ENCODE measurements at regions not wholly inside any gene's neighbourhood (a gene's known extent, or its start where the extent isn't known, plus 50 kb on each side); places are given as distances from the start of the nearest gene placed in this dataset.

- TF ChIP-seq CTCF (IDR thresholded peaks at IDR 0.05; ENCODE audit: unreplicated experiment): peak; percentile 8
- peaks cover 3% of the 10 kb centered on the region for H3K36me3 Mint-ChIP-seq (ENCODE audit: insufficient read depth)
- DNase-seq (ENCODE audit: low spot score, unreplicated experiment): no peak
- peaks cover 12% of the 10 kb centered on the region for H3K4me1 Mint-ChIP-seq (ENCODE audit: low read depth)
- peak overlapping the region; percentile 3 for H3K27ac Mint-ChIP-seq
- no peak overlapping the region for H3K4me3 Mint-ChIP-seq (ENCODE audit: low read depth)
- H3K27me3 Mint-ChIP-seq: no peaks in the 10 kb centered on the region
- H3K9me3 Mint-ChIP-seq (ENCODE audit: low read depth): peaks cover 10% of the 10 kb centered on the region
These were observed 108.5 kb upstream of the SOX5 start for GRCh38 chr12:24057920-24058476.

- H3K9me3 Mint-ChIP-seq (ENCODE audit: low read depth): peaks cover 10% of the 10 kb centered on the region
- H3K27ac Mint-ChIP-seq: no peak overlapping the region
- DNase-seq (ENCODE audit: low spot score, unreplicated experiment): no peak
- H3K4me1 Mint-ChIP-seq (ENCODE audit: low read depth): peaks cover 12% of the 10 kb centered on the region
- peaks cover 3% of the 10 kb centered on the region for H3K36me3 Mint-ChIP-seq (ENCODE audit: insufficient read depth)
- no peaks in the 10 kb centered on the region for H3K27me3 Mint-ChIP-seq
- no peak overlapping the region for H3K4me3 Mint-ChIP-seq (ENCODE audit: low read depth)
- no peak for TF ChIP-seq CTCF (IDR thresholded peaks at IDR 0.05; ENCODE audit: unreplicated experiment)
These were observed 106.3 kb upstream of the SOX5 start for GRCh38 chr12:24055747-24056146.

- peaks cover 12% of the 10 kb centered on the region for H3K4me1 Mint-ChIP-seq (ENCODE audit: low read depth)
- no peak for DNase-seq (ENCODE audit: low spot score, unreplicated experiment)
- H3K27ac Mint-ChIP-seq: no peak overlapping the region
- H3K9me3 Mint-ChIP-seq (ENCODE audit: low read depth): peaks cover 10% of the 10 kb centered on the region
- H3K4me3 Mint-ChIP-seq (ENCODE audit: low read depth): no peak overlapping the region
- no peaks in the 10 kb centered on the region for H3K27me3 Mint-ChIP-seq
- TF ChIP-seq CTCF (IDR thresholded peaks at IDR 0.05; ENCODE audit: unreplicated experiment): no peak
- peaks cover 3% of the 10 kb centered on the region for H3K36me3 Mint-ChIP-seq (ENCODE audit: insufficient read depth)
These were observed 104.9 kb upstream of the SOX5 start for GRCh38 chr12:24054416-24054815.

GRCh38 chr12:24049728-24050127 lies 100.3 kb upstream of the SOX5 start:
- H3K4me3 Mint-ChIP-seq (ENCODE audit: low read depth): no peak overlapping the region
- no peak for DNase-seq (ENCODE audit: low spot score, unreplicated experiment)
- TF ChIP-seq CTCF (IDR thresholded peaks at IDR 0.05; ENCODE audit: unreplicated experiment): no peak
- H3K9me3 Mint-ChIP-seq (ENCODE audit: low read depth): peaks cover 17% of the 10 kb centered on the region
- H3K27me3 Mint-ChIP-seq: no peaks in the 10 kb centered on the region
- H3K4me1 Mint-ChIP-seq (ENCODE audit: low read depth): no peaks in the 10 kb centered on the region
- no peak overlapping the region for H3K27ac Mint-ChIP-seq
- peaks cover 2% of the 10 kb centered on the region for H3K36me3 Mint-ChIP-seq (ENCODE audit: insufficient read depth)

GRCh38 chr12:24049101-24049500 lies 99.6 kb upstream of the SOX5 start:
- Mint-ChIP-seq H3K4me3 (ENCODE audit: low read depth) (no peak overlapping the region), H3K9me3 (ENCODE audit: low read depth) (peaks cover 11% of the 10 kb centered on the region), H3K4me1 (ENCODE audit: low read depth) (no peaks in the 10 kb centered on the region), H3K36me3 (ENCODE audit: insufficient read depth) (peaks cover 1% of the 10 kb centered on the region), H3K27me3 (no peaks in the 10 kb centered on the region), H3K27ac (no peak overlapping the region)
- no peak for TF ChIP-seq CTCF (IDR thresholded peaks at IDR 0.05; ENCODE audit: unreplicated experiment)
- DNase-seq (ENCODE audit: low spot score, unreplicated experiment): no peak
